HG02885 (cell line): ENCODE measurements at regions not wholly inside any gene's neighbourhood (a gene's known extent, or its start where the extent isn't known, plus 50 kb on each side); places are given as distances from the start of the nearest gene placed in this dataset.
"Not testable (repeated sequence)": the region's sequence is repeated elsewhere in the genome, so short reads cannot be mapped to it uniquely, and the experiment has no call there.

ENCODE experiments used
- ATAC-seq: cut with Tn5 transposase; IDR thresholded peaks from one replicate; pipeline ENCODE4 v1.9.1; 2021; ENCODE audit warnings: mild to moderate bottlenecking; ENCODE audit not compliant: unreplicated experiment, poor library complexity

- ATAC-seq: no peak
Observed at GRCh38 chr16:86349338-86349900, 160.9 kb upstream of the FOXF1 start.

GRCh38 chr16:86350289-86350688 is 160.0 kb upstream of the FOXF1 start:
- no peak for ATAC-seq

- no peak for ATAC-seq
Observed at GRCh38 chr16:86351041-86351784, 159.1 kb upstream of the FOXF1 start.

- not testable (repeated sequence) for ATAC-seq
Observed at GRCh38 chr16:86351785-86352139, 158.6 kb upstream of the FOXF1 start.

- no peak for ATAC-seq
Observed at GRCh38 chr16:86353148-86353547, 157.2 kb upstream of the FOXF1 start.

DNA sequence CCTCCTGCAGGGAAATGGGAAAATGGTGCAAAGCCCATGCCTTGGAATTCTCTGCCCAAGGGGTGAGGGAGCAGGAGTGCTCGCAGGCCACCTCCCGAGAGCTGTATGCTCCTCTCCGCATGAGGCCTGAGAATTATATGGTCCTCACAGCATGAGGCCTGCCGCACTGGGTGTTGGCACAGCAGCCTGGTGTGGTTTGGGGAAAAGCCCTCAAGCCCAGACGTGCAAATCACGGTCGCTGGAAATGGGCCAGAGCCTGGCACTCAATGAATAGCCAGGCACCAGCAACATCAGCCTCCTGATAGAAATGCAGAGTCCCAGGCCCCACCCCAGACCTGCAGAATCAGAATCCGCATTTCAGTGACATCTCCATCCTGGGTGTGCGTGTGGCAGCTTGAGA is 156.4 kb upstream of the FOXF1 start:
- ATAC-seq: no peak

DNA sequence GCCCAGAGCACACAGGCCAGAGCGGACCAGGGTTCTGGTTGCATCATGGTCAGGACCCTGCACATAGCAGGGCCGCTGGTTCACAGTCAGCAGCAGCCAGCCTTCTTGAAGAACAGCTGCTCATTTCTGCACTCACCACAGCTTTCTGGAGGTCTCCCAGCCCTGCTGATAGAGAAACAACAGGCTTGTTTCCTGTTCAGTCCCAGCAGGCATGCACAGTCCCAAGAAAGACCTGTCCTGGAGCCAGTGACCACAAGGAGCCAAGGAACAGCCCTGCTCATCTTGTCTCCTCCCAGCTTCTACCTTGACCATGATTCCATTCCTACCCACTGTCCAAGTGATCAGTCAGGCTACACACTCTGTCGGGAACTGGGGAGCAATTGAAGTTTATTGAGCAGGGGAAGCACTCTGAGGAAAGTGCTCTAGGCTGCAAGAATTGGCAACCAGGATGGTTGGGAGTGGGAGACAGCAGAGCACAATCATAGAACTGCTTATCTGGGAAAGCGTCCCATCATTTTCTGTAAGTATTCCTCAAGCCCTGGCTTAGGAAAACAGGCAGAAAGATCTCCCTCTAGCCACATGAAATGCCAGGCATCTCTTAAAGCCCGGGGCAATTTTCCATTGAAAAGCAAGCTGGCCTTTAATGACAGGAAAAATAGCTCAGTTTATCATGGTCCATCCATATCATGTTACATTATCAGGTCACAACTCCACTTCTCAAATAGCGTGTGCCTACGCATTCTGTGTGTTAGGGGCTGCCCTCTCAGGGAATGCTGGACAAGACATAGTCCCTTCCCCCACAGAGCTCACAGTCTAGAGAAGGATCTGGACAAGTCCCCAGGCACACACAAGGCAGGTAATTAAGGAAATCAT is 155.4 kb upstream of the FOXF1 start:
- ATAC-seq: no peak

DNA sequence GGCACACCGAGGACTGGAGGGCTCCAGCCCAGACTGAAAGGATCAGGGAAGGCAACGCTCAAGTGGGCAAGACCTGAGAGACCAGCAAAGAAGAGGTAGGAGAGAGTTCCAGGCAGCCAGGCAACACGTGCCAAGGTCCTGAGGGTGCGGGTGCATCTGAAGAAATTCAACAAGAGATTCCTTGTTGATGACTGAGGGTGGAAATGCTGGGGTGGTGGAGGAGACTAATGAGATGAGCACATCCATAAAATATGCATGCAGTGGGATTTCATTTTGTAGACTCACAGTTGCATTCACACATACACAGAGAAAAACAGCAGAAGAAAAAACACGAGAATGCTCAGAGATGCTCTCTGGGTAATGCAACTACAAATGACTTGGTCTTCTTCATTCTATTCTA is 154.8 kb upstream of the FOXF1 start:
- ATAC-seq: no peak

DNA sequence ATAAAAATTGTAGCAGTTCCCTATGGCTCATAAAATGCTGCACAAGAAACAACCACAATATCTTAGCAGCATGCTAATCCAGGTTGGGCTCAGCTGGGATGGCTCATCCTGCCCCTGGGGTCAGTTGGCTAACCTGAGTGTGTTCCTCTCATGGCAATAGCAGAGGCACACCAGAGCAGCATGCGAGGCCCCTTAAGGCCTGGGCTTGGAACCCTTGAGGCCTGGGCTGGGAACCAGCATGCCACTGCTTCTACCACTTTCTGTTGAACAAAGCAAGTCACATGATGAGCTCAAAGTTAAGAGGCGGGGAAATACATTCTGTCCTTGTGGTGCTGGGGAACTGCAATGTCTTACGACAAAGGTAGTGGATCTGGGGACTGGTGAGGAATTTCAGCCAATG is 154.4 kb upstream of the FOXF1 start:
- no peak for ATAC-seq

DNA sequence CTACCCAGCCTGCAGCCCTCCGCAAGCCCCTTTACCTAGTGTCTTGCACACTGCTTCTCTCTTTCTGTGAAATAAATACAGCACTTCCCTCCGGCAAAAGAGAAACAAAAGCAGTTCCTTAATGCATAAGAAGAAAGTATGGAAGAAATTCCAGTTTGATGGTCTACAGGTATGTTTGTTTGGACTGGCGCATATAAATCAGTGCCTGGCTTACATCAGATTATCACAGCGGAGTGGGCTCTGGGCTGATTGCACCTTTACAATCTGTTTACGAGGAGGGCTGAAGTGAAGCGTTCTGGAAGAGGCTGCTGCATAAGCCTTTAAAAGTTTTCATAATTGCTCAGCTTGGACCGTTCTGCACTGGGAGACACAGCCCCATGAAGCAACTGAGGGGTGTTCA is 153.5 kb upstream of the FOXF1 start:
- ATAC-seq: no peak

- ATAC-seq: no peak
Observed at GRCh38 chr16:86357303-86357702, 153.0 kb upstream of the FOXF1 start.

GRCh38 chr16:86357950-86358349 is 152.4 kb upstream of the FOXF1 start:
- ATAC-seq: no peak

- ATAC-seq: no peak
Observed at GRCh38 chr16:86359571-86359970, 150.8 kb upstream of the FOXF1 start.

DNA sequence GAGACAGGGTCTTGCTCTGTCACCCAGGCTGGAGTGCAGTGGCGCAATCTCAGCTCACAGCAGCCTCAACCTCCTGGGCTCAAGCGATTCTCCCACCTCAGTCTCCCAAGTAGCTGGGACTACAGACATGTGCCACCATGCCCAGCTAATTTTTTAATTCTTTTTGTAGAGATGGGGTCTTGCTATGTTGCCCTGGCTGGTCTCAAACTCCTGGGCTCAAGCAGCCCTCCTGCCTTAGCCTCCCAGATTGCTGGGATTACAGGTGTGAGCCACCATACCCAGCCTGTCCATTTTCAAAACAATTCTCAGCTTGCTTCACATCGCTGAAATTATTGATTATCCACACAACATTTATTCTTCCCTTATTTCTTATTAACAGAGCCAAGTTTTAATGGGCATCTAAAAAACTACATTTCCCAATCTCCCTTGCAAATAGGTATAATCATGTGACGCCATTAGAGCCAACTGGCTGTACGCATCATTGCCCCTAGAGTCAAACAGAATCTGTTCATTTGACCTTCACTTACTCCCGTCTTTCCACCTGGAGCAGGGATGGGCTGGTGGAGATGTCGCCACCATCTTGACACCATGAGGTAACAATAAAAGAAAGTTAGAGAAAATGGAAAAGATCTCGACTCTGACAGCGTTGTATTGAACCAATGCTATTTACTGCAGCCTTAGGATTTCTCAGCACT is 148.0 kb upstream of the FOXF1 start:
- ATAC-seq: no peak

DNA sequence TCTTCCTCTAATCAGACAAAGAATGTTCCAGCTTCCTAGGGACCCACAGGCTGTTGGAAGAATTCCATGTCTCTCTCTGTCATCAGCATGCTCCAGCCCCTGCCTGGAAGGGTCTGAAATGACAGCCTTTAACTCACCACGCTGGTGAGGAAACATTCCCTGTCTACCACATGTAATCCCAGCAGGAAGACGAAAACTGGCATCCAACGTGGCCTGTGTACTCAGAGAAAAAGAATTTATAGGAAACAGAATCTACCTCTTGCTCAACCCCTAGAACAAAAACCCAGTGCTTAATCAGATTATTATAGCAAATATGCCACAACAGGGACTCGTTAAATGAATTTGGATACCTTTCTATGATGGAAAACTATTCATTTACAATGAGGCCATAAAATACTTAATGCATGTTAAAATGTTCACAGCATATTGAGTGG is 147.3 kb upstream of the FOXF1 start:
- no peak for ATAC-seq

DNA sequence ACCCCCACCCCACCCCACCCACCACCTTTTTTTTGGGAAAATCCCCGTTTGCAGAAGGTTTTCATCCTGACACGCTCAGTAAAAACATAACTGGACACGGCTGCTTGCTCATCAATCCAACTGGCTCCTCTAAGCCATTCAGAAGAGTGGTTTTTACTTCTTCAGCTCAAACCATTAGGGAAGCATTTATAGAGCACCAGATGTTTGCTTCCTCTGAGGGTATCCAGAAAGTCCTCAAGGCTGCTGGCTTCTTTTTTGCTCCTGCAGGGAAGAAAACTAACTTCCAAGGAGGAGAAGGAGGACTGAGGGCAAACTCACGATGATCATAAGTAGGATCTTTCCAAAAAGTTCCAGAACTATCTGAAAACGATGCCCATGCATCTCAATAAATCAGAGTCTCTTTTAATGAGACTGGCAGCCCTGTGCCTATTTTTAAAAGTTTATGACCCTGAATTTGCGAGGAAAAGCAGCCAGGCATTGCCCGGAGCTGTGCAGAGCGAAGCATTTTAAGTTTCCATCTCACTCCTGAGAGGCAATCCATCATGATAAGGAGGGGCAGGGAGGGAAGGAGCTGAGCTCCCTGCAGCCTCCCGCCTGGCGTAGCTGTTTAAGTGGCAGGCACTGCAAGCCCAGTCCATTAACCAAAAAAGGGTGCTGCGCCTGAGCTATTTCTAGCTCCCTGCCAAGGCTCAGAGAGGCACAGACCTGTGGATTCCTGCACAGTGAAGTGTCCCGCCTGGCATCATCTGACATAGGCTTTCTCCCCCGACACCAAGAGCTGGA is 146.3 kb upstream of the FOXF1 start:
- ATAC-seq: no peak

DNA sequence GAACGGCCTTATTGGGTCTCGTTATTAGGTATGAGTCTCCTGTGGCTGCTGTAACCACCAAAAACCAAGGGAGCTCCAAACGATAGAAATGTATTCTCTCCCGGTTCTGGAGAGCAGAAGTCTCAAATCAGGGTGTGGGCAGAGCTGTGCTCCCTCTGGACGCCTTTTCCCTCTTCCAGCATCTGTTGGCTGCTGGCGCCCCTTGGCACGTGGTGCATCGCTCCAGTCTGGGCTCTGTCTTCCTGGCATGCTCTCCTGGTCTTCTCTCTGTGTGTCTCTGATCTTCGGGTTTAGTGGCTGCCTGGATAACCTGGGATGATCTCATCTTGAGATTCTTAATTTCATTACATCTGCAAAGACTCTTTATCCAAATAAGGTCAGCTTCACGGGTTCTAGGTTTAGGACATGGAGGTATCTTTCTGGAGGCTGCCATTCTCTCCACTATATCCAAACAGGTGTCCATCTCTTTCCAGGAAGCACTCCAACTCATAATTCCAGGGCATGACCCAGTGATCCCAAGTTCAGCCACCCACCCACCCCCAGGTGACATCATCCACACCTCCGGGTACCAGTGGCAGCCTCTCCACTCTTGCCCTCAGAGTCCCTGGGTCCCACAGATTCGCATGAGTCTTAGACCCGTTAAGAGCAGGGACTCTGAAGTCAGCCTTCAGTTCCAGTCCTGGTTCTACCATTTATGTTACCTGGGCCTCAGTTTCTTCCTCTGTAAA is 145.5 kb upstream of the FOXF1 start:
- no peak for ATAC-seq

- ATAC-seq: no peak
Observed at GRCh38 chr16:86365513-86366273, 144.6 kb upstream of the FOXF1 start.

DNA sequence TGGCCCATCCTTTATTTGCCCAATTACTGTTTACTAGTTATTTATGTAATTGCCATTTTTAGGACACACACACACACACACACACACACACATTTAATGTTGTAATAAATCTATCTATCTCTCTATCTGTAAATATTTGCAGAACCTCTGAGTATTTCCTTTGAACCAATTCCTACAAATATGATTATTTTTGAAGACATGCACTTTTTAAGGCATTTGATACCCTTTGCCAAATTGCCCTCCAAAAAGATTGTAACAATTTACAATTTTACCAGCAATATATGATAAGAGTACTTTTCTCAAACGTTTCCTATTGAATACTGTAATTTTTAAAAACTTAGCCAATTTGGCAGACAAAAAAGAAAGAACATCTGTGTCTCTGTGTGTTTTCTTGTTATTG is 143.8 kb upstream of the FOXF1 start:
- no peak for ATAC-seq
